GM12864 (cell line): ENCODE measurements at regions not wholly inside any gene's neighbourhood (a gene's known extent, or its start where the extent isn't known, plus 50 kb on each side); places are given as distances from the start of the nearest gene placed in this dataset.

Experiments
- DNase-seq: peaks from one replicate; pipeline ENCODE4 v3.0.0-alpha.2; 2011; ENCODE audit warnings: low read depth
- H3K4me3 ChIP-seq: 2 replicates; pipeline ENCODE4 v1.5.1; 2011; ENCODE audit warnings: mild to moderate bottlenecking, low read depth, low read length, control low read depth
- TF ChIP-seq, protein P1 (sequence below): IDR thresholded peaks from 2 replicates; pipeline ENCODE4 v1.5.1; 2011; ENCODE audit warnings: low read depth, mild to moderate bottlenecking, moderate library complexity, low read length, control low read depth, inconsistent platforms; ENCODE audit errors: missing control alignments

DNA sequence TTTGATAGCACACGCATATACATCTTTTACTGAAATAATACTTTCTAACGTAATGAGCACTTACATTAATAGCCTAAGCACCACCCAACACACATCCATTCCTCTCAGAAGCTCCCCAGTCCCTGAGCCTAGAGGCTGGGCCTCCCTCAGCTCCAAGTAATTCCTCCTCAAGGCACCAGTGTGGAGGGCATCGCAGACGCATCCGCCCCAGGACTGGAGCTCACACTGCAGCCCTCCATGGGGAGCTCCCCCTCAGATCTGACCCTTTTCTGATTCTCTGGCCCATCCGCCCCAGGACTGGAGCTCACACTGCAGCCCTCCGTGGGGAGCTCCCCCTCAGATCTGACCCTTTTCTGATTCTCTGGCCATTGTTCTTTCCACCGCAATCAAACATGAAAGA is 60.4 kb upstream of the SNTG2 start:
- DNase-seq, result no peak
- H3K4me3 ChIP-seq, result no peak overlapping the region
- TF ChIP-seq, protein P1, sequence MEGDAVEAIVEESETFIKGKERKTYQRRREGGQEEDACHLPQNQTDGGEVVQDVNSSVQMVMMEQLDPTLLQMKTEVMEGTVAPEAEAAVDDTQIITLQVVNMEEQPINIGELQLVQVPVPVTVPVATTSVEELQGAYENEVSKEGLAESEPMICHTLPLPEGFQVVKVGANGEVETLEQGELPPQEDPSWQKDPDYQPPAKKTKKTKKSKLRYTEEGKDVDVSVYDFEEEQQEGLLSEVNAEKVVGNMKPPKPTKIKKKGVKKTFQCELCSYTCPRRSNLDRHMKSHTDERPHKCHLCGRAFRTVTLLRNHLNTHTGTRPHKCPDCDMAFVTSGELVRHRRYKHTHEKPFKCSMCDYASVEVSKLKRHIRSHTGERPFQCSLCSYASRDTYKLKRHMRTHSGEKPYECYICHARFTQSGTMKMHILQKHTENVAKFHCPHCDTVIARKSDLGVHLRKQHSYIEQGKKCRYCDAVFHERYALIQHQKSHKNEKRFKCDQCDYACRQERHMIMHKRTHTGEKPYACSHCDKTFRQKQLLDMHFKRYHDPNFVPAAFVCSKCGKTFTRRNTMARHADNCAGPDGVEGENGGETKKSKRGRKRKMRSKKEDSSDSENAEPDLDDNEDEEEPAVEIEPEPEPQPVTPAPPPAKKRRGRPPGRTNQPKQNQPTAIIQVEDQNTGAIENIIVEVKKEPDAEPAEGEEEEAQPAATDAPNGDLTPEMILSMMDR, result no peak

DNA sequence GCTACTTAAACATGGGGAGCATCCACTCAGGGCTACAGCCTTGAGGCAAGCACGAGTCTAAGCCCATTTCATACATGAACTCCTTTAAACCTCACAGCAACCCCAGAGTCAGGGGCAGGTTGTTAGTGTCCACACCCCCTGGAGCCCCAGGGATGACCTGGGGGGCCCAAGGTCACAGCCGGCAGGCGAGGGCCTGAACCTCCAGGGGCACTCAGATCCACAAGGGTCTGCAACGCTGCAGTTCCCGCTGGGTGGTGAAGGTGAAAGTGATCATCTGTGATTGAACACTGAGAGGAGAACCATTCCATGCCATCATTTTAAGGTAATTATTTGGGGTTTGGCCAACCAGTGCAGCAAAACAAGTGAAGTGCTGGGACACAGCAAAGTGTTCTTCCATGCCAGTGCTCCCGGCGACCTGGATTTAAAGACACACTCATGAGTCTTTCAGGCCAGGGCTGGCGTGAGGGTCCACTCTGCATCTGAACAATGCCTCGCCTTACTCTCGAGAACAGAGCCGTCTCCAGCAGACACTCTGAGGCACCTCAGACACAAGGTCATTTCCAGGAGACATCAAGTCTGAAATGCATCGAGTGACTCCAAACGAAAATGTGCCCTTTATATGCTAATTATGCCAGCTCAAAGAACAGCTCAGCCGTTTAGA is 61.6 kb upstream of the SNTG2 start:
- H3K4me3 ChIP-seq, result no peak overlapping the region
- DNase-seq, result no peak
- TF ChIP-seq, protein P1, result no peak

DNA sequence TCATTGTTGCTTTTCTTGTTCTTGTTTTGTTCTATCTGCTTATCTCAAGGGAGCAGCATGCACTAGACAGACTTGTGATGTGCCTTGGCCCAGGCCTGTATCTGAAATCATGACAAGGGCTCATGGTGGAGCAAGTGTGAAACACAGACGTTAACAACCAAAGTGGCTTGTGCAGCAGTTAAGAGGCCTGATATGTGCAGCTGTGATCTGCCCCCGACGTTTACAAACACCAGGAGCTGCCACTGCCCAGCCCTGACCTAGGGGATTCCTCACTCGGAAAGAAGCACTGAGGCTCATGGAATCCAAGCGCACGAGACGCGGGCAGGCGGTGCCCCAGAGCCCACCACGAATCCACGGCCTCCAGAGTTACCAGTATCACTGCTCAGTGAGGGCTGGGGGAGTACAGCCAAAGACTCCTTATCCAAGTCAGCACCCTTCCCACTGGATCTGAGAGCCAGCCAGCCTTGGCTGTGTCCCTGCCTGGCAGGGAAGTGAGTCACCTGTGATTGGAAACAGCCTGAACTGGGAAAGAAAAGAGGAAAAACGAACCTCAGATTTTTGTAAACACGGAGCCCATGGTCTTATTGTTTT is 62.3 kb upstream of the SNTG2 start:
- no peak for DNase-seq
- TF ChIP-seq, protein P1, result no peak
- no peak overlapping the region for H3K4me3 ChIP-seq

DNA sequence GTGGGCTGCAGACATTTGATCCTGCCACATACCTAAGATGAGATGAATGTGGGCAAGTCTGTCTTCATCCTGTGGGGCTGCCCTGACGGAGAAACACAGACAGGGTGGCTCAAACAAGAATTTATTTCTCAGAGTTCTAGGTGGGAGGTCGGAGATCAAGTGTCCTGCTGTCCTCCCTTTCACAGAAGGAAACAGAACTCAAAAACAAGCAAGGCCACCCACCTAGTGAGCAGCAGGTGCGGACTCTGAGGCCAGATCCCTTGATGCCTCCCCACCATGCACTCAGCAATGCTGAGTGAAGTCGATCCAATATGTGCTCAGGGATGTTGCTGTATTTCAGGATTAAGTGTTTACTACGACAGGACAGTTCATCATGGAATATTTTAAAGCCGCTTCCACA is 63.0 kb upstream of the SNTG2 start:
- no peak for DNase-seq
- no peak overlapping the region for H3K4me3 ChIP-seq
- TF ChIP-seq, protein P1, result no peak

DNA sequence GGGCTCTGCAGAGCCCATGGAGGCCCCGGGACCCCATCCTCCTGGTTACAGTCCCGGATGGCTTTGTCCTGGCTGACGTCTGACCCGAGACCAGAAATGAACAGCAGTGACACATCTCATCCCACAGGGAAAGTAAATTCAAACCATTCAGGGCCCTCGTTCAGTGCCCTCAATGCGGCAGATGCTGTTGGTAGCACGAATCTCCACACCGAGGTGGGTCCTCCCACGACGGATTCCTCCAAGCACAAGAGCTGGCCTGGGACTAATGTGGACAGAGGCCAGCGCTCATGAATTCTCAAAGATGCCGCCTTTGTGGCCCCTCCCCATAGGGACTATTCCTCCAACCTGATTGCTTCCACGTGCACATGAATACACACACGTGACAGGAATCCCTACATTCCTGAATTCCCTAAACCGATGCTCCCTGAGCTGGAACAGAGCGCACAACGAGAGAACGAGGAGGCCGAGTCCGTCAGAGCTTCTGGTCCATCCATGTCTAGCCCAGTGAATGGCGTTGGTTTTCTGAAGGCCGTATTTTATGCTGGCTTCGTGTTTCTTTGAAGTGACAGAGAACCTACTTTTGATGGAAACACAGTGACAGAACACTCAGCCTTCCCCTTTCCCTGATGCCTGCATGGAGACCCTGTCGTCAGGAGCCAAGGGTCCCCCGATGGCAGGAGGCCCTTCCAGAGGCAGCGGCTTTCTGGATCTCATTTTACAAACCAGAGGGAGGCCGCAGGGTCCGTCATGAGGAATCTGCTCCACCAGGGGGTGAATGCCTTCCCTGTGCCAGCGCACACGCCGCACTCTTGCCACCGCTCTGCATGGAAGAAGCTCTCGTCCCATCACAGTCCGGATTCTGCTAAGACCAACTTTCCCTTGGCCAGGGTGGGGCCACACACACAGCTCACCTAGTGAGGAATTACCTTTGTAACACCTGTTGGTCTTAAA is 64.3 kb upstream of the SNTG2 start:
- TF ChIP-seq, protein P1, result no peak
- no peak overlapping the region for H3K4me3 ChIP-seq
- no peak for DNase-seq

DNA sequence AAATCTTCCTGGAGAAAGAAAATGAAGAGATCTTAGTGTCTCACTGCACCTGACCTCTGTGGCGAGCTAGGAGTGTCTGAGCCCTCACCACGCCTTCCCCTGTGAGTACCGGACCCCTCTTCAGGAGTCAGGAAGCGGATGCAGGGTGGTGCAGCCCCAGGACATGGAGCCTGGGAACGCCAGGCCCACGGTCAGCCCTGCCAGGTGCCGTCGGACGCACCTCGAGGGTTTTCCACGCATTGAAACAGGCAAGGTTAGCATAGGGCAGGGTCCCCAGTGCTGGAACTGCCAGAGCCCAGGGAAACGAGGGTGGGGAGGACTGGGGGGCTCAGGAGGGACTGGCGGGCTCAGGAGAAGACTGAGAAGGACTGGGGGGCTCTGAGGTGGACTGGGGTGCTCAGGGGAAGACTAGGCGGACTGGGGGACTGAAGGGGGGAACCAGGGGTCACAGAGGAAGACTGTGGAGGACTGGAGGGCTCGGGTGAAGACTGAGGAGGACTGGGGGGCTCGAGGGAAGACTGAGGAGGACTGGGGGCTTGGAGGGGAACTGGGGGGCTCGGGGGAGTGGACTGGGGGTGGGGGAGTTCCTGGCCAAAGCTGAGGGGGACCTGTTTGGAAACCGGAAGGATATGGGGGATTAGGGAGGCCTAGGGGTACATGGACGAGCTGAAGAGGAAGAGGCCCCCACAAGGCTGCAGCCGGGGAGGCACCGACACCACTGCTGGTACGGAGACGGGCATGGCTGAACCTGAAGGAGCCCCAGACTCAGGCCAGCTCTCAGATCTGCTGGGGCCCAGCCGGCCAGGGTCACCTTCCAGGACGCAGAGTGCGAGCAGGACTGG is 65.2 kb upstream of the SNTG2 start:
- H3K4me3 ChIP-seq, result no peak overlapping the region
- TF ChIP-seq, protein P1, result no peak
- DNase-seq, result no peak
